HG03064 (cell line): ENCODE measurements at regions not wholly inside any gene's neighbourhood (a gene's known extent, or its start where the extent isn't known, plus 50 kb on each side); places are given as distances from the start of the nearest gene placed in this dataset.
"Not testable (repeated sequence)": the region's sequence is repeated elsewhere in the genome, so short reads cannot be mapped to it uniquely, and the experiment has no call there.

Source experiments
- ATAC-seq: cut with Tn5 transposase; IDR thresholded peaks from one replicate; pipeline ENCODE4 v1.9.1; 2021; ENCODE audit warnings: low read depth; ENCODE audit not compliant: unreplicated experiment

DNA sequence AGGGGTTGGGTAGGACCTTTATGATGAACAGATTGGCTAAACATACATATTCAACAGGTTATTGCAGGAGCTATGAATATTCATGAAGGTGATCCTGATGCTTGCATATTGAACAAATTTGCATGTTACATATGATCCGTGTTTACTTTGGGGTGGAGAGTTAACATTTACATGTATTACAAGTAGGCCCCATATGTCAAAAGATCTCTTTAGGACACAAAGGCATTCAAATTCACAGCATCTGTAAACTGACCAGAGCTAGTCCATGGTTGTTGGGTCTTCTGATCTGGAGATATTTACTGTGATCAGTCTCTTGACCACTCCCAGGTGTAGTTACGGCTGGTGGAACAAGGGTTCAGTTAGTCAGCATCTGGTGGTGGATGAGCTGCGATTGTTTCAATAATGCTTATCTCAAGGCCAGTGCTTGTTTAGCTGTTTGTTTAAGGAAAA lies 80.4 kb downstream of the PMAIP1 start:
- ATAC-seq = no peak

DNA sequence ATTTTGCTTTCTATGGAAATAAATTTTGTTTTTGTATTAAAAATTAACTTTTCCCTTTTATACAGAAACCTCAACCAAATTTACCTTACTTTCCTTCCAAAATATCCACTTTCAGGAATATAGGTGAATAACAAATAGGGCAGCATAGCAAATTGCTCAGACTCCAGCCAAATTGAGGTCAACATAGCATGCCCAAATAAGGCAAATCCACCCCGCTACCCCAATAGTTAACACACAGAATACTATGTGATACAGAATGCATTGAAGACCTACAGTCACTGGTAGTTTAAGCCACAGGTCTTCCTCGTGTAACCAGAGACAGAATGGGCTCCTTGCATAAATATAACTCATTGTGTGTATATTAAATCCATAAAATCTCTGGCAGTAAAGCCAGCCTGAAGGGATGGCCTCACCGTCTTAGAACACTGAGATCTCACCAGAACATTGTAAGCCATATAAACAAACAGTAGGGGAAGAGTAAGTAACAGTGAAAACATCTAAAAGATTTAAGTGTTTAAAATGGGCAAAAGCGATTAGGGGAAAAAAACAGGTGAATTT lies 72.2 kb downstream of the PMAIP1 start:
- no peak for ATAC-seq

DNA sequence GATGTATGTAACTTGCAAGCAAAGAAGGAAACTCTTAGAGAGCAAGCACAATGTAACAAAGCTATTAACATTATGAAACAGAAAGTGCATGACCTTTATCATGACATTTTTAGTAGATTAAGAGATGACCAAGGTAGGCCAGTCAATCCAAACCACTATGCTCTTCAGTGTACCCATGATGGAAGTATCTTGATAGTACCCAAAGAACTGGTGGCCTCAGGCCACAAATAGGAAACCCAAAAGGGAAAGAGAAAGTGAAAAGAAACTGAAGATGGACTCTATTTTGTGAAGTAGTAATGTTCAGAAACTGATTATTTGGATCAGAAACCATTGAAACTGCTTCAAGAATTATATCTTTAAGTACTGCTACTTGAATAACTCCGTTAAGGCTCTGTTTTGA lies 71.3 kb downstream of the PMAIP1 start:
- peak; percentile 53 for ATAC-seq

DNA sequence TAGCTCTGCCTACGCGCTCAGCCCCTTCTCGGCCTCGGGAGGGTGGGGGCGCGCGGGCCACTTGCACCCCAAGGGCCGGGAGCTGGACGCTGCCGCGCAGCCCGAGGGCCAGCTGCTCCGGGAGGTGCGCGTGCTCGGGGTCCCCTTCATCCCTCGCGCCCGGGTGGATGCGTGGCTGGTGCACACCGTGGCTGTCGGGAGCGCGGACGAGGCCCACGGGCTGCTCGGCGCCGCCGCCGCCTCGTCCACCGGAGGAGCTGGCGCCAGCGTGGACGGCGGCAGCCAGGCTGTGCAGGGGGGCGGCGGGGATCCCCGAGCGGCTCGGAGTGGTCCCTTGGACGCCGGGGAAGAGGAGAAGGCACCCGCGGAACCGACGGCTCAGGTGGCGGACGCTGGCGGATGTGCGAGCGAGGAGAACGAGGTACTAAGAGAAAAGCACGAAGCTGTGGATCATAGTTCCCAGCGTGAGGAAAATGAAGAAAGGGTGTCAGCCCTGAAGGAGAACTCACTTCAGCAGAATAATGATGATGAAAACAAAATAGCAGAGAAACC lies 69.8 kb downstream of the PMAIP1 start:
- not testable (repeated sequence) for ATAC-seq

DNA sequence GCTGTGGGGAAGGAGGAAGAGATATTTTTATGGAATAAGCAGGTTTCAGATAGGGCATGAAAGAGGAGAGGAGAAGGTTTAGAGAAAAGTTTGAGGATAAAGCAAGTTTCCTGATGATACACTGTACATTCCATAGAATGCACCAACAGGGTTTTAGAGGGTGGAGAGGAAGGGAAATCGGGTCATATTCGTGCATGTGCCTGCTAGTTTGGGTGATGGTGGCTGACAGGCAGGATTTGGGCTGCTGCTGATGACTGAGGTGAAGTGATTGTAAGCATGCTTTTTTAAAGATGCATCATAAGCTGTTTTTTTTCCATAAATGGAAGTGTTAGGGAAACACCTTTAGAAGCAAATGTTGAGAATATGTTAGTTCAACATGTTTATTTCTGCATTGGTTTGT lies 68.8 kb downstream of the PMAIP1 start:
- no peak for ATAC-seq

DNA sequence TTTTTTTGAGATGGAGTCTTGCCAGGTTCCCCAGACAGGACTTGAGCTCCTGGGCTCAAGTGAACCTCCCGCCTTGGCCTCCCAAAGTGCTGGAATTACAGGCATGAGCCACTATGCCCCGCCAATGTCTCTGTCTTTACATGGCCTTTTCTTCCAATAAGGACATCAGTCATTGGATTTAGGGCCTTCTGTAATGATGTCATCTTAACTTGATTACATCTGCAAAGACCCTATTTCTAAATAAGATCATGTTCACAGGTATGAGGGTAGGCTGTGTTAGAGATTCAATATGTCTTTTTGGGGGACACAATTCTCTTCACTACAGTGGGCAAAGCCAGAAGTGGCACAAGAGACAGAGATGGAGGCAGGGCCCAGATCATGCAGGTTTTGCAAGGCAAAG lies 68.1 kb downstream of the PMAIP1 start:
- ATAC-seq = no peak

DNA sequence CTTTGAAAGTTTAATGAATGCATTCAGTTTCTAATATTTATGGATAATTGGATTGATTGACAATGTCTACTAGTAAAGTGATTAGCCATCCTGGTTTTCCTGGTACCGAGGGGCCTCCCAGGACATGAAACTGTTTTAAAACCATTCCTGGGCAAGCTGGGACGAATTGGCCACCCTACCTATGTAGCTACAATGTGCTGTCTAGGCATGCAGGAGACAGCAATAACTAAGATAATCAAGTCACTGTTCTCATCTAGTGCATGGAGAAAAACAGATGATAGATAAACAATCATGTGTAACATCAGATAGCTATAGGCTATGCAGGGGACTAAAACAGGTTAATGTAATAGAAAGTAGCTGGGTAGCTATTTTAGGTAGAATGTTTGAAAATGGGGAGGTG lies 67.1 kb downstream of the PMAIP1 start:
- no peak for ATAC-seq

DNA sequence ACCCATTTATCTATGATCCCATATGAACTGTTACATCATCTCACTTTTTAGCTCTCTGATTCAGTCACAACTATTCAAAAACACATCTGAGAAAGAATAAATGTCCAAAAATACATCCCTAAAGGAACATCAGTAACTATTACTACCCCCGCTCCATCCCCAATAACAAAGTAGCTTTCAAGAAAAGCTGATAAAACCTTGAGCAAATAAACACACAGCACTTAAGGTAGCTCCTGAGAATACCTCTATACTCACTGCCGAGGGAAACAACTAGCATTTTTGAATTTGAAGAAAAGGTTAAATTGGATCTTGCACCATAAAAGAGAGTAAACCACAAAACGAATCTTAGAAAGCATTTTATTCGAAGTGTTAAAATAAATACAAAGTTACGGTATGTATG lies 63.4 kb downstream of the PMAIP1 start:
- ATAC-seq = no peak

DNA sequence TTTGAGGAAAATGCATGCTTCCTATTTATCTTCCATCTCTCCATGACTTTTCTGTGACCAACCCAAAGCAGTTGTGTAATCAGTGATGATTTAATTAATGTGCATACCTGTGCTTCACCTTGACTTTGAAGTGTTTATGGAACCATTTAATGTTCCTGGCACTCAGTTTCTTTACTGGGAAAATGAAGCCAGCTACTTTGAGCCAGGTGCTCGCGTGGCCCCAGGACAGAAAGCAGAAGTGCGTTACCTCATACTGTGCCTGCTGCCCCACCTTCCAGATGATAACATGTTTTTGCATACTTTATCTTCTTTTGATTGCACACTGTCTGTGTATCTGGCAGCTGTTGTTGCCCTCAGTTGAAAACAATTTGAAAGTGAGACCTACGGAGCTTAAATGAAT lies 61.3 kb downstream of the PMAIP1 start:
- ATAC-seq = peak; percentile 79

DNA sequence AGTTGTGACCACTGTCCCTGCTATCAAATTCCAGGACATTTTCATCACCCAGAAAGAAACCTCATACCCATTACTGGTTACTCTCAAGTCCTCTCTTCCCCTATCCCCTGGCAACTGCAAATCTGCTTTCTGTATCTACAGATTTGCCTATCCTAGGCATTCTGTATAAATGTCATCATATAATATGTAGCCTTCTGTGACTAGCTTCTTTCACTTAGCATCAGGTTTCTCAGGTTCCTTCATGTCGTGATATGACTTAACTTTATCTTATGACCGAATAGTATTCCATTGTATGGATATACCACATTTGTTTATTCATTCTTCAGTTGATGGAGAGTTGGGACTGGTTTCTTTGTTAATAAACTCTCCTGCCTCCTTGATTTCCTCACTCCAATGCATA lies 60.5 kb downstream of the PMAIP1 start:
- no peak for ATAC-seq

DNA sequence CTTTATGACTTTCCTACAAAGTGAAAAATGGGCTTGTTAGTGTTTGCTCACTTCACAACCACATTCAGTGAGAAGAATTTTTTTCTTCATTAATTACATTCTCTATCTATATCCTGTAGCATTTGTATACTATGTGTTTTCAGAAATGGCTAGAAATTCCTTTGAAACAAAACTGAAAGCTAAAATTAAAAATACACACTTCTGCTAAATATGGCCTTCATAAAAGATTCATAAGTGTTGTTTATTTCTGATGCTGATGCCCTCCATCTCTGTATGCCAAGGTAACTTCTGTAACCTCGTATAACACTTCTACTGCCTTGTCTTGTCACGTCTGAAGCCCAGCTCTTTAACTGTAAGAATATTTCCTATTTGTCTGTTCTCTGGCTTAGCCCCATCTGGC lies 59.8 kb downstream of the PMAIP1 start:
- ATAC-seq = no peak

DNA sequence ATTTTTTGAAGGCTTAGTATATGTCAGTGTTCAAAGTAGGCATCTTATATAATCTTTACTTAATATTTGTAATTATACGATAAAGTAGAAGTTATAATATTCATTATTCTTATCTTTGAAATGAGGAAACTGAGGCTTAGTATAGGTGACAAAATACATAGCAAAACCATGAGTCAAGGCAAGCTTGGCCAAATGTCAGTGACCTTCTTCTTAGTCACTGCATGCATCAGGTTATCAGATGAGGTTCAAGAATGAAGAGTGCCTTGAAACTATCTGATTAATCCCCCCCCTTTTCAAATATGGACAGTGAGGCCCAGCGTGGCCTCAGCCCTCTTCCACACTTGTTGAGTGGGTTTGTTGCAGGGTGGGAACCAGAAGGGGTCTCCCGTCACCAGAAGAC lies 59.3 kb downstream of the PMAIP1 start:
- ATAC-seq = no peak

DNA sequence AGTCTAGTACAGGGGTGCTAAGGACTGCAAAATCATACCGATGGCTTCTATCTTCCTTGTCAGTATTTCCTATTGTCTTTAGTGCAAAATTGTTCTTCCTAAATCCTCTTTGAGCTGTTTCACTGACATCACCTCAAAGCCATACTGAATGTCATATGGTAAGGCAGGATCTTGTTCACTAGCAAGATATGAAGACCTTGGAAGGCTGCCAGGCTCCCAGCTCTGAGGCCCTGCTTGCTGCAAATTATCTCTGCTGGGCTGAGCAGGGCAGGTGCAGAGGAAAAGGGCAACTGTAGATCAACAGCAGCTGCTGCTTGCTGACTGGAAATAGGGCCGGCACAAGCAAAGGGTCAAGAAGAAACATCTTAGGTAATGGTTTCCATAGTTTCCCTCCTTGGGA lies 58.2 kb downstream of the PMAIP1 start:
- peak; percentile 41 for ATAC-seq

DNA sequence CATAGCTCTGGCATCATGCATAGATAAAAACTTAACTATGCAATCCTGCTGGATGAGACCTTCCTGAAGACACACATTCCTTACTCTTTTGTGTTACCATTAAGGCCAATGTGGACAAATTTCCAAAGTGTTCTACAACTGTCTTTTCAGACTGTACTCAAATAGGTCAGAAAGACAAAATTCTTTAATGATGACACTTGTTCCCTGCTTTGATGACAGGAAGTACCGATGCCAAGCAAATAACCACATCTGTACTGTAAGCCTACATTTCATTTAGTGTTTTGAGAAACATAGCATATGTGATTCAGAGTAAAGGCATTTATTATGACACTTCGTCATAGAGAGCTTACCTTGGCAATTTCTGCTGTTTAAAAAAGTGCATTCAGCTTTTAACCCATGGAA lies 55.0 kb downstream of the PMAIP1 start:
- no peak for ATAC-seq

DNA sequence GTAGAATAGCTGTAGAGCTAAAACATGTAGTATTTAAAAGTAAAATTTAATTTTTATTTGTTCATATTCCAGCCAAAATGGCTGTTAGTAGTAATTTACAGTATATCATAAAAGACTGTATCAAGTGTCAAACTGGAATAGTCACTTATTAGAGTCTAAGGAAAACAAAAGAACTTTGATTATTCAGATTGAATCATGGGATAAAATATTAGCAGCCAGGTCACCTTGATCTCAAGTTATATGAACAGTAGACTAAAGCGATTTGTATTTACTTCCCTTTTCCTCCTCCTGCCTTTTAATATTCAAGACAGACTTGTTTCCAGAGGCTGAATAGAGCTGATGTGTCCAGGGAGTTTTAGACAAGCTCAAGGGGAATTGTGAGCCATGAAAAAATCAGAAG lies 54.4 kb downstream of the PMAIP1 start:
- ATAC-seq = no peak
